Mucosa of rectum (tissue), 2 donors: ENCODE measurements at regions not wholly inside any gene's neighbourhood (a gene's known extent, or its start where the extent isn't known, plus 50 kb on each side); places are given as distances from the start of the nearest gene placed in this dataset.
"Not testable (repeated sequence)": the region's sequence is repeated elsewhere in the genome, so short reads cannot be mapped to it uniquely, and the experiment has no call there.

Experiments
- H3K27ac ChIP-seq, 2 donors: one replicate each; pipeline ENCODE4 v1.7.0; 2013; ENCODE audit warnings: inconsistent platforms in 2 of 2, low read depth in 2 of 2, low read length in 2 of 2
- H3K27me3 ChIP-seq, 2 donors: one replicate each; pipeline ENCODE4 v1.7.0; 2013; ENCODE audit warnings: low read length in 2 of 2; ENCODE audit not compliant: control insufficient read depth in 2 of 2, insufficient read depth in 2 of 2
- H3K36me3 ChIP-seq, 2 donors: one replicate each; pipeline ENCODE4 v1.7.0; 2013; ENCODE audit warnings: low read length in 2 of 2; ENCODE audit not compliant: control insufficient read depth in 2 of 2, insufficient read depth in 2 of 2
- H3K4me1 ChIP-seq, 2 donors: one replicate each; pipeline ENCODE4 v1.7.0; 2013; ENCODE audit warnings: low read length in 2 of 2, mild to moderate bottlenecking in 1 of 2; ENCODE audit not compliant: control insufficient read depth in 2 of 2, insufficient read depth in 2 of 2
- H3K4me3 ChIP-seq, 2 donors: one replicate each; pipeline ENCODE4 v1.7.0; 2013; ENCODE audit warnings: low read length in 2 of 2
- H3K9ac ChIP-seq, 2 donors: one replicate each; pipeline ENCODE4 v1.7.0; 2013; ENCODE audit warnings: low read length in 2 of 2, low read depth in 1 of 2, mild to moderate bottlenecking in 1 of 2
- H3K9me3 ChIP-seq, 2 donors: one replicate each; pipeline ENCODE4 v1.7.0; 2013; ENCODE audit warnings: low read length in 2 of 2; ENCODE audit not compliant: control insufficient read depth in 2 of 2
- donor health status: healthy.
- donor health status: Normal muscosa, but diverticular disease.

DNA sequence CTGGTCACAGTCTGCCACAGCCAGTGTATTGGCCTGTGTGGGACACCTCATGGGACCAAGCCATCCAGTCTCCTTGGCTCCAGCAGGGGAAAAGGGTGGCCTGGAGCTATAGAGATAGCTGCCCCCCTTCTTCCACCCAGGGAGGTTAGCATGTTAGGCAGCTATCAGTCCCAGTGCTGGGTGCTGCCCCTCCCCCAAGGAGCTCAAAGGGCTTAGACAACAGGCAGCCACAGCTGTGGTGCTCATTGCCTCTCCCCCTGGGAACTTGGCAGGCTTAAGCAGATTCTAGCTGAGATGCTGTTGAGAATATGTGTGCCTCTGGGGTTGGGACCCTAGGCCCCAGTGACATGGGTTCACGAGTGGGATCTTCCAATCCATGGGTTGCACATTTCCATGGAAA, 226.0 kb upstream of the PTGER4 start:
- Histone ChIP-seq H3K27ac (no peak overlapping the region), H3K4me3 (no peak overlapping the region), H3K9me3 (no peaks in the 10 kb centered on the region), H3K36me3 (no peaks in the 10 kb centered on the region), H3K4me1 (no peaks in the 10 kb centered on the region), H3K27me3 (no peaks in the 10 kb centered on the region), H3K9ac (no peak overlapping the region)

GRCh38 chr5:40452874-40453624, 226.7 kb upstream of the PTGER4 start:
- Histone ChIP-seq H3K36me3 (no peaks in the 10 kb centered on the region), H3K27me3 (no peaks in the 10 kb centered on the region), H3K27ac (no peak overlapping the region), H3K9me3 (no peaks in the 10 kb centered on the region), H3K4me3 (no peak overlapping the region), H3K4me1 (no peaks in the 10 kb centered on the region), H3K9ac (no peak overlapping the region)

- Histone ChIP-seq H3K36me3 (no peaks in the 10 kb centered on the region), H3K27me3 (no peaks in the 10 kb centered on the region), H3K27ac (no peak overlapping the region), H3K4me1 (peaks cover 0 to 4% of the 10 kb centered on the region in 2 donors), H3K9me3 (peaks cover 0 to 3% of the 10 kb centered on the region in 2 donors), H3K9ac (no peak overlapping the region), H3K4me3 (no peak overlapping the region)
Measured at GRCh38 chr5:40447438-40447837, 232.3 kb upstream of the PTGER4 start.

DNA sequence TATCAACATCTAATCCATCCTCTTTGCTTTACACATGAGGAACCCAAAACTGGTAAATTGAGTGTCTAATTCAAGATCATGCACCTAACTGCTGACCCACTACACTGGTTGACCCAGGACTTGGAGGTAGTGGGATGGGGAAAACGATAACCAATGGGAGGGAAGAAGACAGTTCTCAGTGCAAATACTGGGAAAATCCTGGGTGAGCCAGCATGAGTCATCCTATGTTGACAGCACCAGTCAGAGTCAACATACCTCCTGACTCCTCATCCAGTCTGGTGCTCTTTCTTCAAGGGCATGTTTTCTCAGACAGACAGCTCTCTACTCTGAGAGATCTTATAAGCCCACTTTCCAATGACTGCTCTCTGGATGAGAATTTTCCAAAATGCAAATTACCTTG, 232.8 kb upstream of the PTGER4 start:
- Histone ChIP-seq H3K9ac (no peak overlapping the region), H3K4me1 (peaks cover 0 to 9% of the 10 kb centered on the region in 2 donors), H3K27me3 (no peaks in the 10 kb centered on the region), H3K27ac (no peak overlapping the region), H3K9me3 (peaks cover 0 to 3% of the 10 kb centered on the region in 2 donors), H3K4me3 (no peak overlapping the region), H3K36me3 (no peaks in the 10 kb centered on the region)

DNA sequence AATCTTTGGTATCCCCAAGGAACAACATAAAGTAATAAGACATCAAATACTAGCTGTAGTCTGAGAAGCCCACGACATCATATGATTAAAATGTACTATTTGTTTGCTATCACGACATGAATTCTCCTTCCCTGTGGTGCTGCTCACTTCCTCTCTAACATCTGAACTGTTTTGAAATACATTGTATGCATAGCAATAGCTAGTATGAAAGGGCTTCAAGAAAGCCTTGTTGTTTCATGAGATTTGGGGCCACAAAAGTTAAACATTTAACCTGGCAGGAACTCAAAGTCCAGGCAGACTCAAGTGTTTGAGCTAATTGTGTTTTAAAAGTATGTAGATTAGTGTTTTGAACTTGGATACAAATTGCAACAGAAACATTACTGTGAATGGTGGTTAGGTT, 237.4 kb upstream of the PTGER4 start:
- Histone ChIP-seq H3K4me1 (peaks cover 7 to 21% of the 10 kb centered on the region in 2 donors), H3K9ac (no peak overlapping the region), H3K27me3 (no peaks in the 10 kb centered on the region), H3K4me3 (peak overlapping the region in 1 of 2 donors; percentile 31), H3K9me3 (peaks cover 0 to 3% of the 10 kb centered on the region in 2 donors), H3K36me3 (no peaks in the 10 kb centered on the region), H3K27ac (peak overlapping the region; percentile 75 to 86)

DNA sequence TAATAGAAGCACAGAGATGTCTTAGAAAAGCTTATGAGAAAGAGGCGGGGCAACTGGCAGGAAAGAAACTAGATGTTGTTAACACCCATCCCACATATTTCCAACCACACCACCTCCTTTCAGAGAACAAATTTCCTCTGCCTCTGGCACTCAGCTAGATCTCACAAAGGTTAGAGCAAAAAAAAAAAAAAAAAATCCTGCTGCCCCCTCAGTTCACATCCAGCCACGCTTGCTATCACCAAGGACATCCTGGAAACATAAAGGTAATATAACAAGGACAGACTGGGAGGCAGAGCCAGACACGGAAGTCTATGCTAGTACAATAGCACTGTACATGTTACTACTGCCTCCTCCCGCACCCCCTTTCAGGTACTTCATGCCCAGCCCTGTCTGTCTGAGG, 238.0 kb upstream of the PTGER4 start:
- H3K4me3 ChIP-seq, result peak overlapping the region in 1 of 2 donors; percentile 32
- H3K9me3 ChIP-seq, result peaks cover 0 to 3% of the 10 kb centered on the region in 2 donors
- no peak overlapping the region for H3K9ac ChIP-seq
- no peaks in the 10 kb centered on the region for H3K27me3 ChIP-seq
- no peaks in the 10 kb centered on the region for H3K36me3 ChIP-seq
- H3K4me1 ChIP-seq, result peaks cover 9 to 26% of the 10 kb centered on the region in 2 donors
- peak overlapping the region; percentile 75 to 86 for H3K27ac ChIP-seq

- peaks cover 9 to 26% of the 10 kb centered on the region in 2 donors for H3K4me1 ChIP-seq
- H3K9ac ChIP-seq, result no peak overlapping the region
- peak overlapping the region; percentile 75 to 86 for H3K27ac ChIP-seq
Measured at GRCh38 chr5:40440746-40441145, 239.0 kb upstream of the PTGER4 start.

GRCh38 chr5:40439103-40439502, 240.6 kb upstream of the PTGER4 start:
- H3K36me3 ChIP-seq, H3K27me3 ChIP-seq, H3K27ac ChIP-seq, H3K9ac ChIP-seq, H3K9me3 ChIP-seq, H3K4me3 ChIP-seq: not testable (repeated sequence)
- H3K4me1 ChIP-seq, result peaks cover 9 to 26% of the 10 kb centered on the region in 2 donors

More at GRCh38 chr5:40440746-40441145, 239.0 kb upstream of the PTGER4 start:
- peaks cover 0 to 3% of the 10 kb centered on the region in 2 donors for H3K9me3 ChIP-seq
- no peaks in the 10 kb centered on the region for H3K36me3 ChIP-seq
- no peaks in the 10 kb centered on the region for H3K27me3 ChIP-seq
- H3K4me3 ChIP-seq, result no peak overlapping the region

- H3K9me3 ChIP-seq, H3K9ac ChIP-seq, H3K27ac ChIP-seq, H3K4me3 ChIP-seq, H3K36me3 ChIP-seq, H3K27me3 ChIP-seq: not testable (repeated sequence)
- peaks cover 9 to 26% of the 10 kb centered on the region in 2 donors for H3K4me1 ChIP-seq
Measured at GRCh38 chr5:40438646-40439045, 241.1 kb upstream of the PTGER4 start.

DNA sequence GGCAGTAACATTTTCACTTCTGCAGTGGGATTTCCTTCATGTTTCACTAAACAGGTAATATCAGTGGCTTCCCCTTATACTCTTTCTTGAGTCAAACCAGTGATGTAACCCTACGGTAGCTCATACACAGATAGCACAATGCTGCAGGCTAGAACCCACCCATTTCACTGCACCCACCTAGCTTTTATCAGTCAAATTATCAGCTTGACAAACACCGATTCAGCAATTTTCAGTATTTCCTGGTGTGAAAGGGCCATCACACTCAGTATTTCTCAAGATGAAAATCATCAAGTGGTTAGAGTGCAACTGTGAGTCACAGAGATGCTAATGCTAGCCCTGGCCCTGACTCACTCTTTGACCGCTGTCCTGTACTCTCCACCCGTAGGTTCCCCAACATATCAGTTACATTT, 242.3 kb upstream of the PTGER4 start:
- H3K36me3 ChIP-seq, result no peaks in the 10 kb centered on the region
- H3K4me3 ChIP-seq, result no peak overlapping the region
- H3K9me3 ChIP-seq, result no peaks in the 10 kb centered on the region
- H3K9ac ChIP-seq, result no peak overlapping the region
- peak overlapping the region; percentile 29 to 39 for H3K27ac ChIP-seq
- H3K27me3 ChIP-seq, result no peaks in the 10 kb centered on the region
- H3K4me1 ChIP-seq, result peaks cover 9 to 23% of the 10 kb centered on the region in 2 donors
